Right lobe of liver (tissue), 4 donors: ENCODE measurements at regions not wholly inside any gene's neighbourhood (a gene's known extent, or its start where the extent isn't known, plus 50 kb on each side); places are given as distances from the start of the nearest gene placed in this dataset.

Experiments
- CTCF ChIP-seq, 4 donors: fragments of 200-600 bp in 3 of 4; fragments of 450-650 bp in 1 of 4; IDR thresholded peaks; one replicate each; pipeline versions ENCODE4 v1.5.1 to v1.8.0; 2016 to 2022; ENCODE audit warnings: antibody characterized with exemption in 4 of 4, mild to moderate bottlenecking in 2 of 4
- POLR2A ChIP-seq: fragments of 450-650 bp; IDR thresholded peaks from one replicate; pipeline ENCODE4 v1.6.1; 2017; ENCODE audit warnings: antibody characterized with exemption, mild to moderate bottlenecking
- donor health status: DM: no; HTN: no; CAD: no.
- donor health status: DM: no; HTN: no; CAD: no.
- donor health status: DM: no; HTN: yes; CAD: no.

DNA sequence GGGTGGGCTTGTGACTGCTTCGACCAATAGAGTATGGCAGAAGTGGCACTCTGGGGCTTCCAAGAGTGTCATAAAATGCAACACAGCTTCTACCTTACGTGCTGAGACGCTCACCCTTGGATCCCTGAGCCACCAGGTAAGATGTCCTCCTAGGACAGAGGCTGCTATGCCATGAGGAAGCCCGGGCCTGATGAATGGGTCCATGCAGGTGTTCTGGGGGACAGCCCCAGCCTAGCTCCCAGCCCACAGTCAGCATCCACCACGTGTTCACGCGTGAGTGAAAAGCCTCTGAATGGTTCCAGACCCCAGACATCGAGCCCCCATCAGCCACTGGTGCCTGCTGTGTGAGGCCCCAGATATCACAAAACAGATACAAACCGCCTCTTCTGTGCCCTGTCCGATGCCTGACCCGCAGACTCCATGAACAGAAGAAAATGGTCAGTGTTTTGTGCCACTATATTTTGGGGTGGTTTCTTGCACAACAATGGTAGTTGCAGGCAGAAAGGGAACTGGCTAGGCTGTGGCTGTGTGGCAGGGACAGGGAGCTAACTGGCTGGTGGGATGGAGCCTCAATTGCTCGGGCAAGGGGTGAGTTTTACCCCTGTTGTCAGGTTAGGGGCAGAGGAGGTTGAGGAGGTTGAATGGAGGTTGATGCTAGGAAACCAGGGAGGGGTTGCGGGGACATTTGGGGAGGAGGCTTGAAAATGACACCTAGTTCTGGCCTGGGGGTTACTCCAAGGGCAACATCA lies 92.2 kb downstream of the LINGO1 start:
- TF ChIP-seq POLR2A (no peak), CTCF (IDR thresholded peaks at IDR 0.05) (no peak)
